ENCODE measurements at regions not wholly inside any gene's neighbourhood (a gene's known extent, or its start where the extent isn't known, plus 50 kb on each side); places are given as distances from the start of the nearest gene placed in this dataset.

- TF ChIP-seq, protein P1, sequence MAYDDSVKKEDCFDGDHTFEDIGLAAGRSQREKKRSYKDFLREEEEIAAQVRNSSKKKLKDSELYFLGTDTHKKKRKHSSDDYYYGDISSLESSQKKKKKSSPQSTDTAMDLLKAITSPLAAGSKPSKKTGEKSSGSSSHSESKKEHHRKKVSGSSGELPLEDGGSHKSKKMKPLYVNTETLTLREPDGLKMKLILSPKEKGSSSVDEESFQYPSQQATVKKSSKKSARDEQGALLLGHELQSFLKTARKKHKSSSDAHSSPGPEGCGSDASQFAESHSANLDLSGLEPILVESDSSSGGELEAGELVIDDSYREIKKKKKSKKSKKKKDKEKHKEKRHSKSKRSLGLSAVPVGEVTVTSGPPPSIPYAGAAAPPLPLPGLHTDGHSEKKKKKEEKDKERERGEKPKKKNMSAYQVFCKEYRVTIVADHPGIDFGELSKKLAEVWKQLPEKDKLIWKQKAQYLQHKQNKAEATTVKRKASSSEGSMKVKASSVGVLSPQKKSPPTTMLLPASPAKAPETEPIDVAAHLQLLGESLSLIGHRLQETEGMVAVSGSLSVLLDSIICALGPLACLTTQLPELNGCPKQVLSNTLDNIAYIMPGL (CRISPR knock-in tag; IDR thresholded peaks at IDR 0.05), result no peak
- TF ChIP-seq, protein P2, sequence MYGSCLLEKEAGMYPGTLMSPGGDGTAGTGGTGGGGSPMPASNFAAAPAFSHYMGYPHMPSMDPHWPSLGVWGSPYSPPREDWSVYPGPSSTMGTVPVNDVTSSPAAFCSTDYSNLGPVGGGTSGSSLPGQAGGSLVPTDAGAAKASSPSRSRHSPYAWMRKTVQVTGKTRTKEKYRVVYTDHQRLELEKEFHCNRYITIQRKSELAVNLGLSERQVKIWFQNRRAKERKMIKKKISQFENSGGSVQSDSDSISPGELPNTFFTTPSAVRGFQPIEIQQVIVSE (CRISPR knock-in tag; IDR thresholded peaks at IDR 0.05; ENCODE audit: borderline replicate concordance), result no peak
- TF ChIP-seq NR3C1 (CRISPR knock-in tag; conservative IDR thresholded peaks at IDR 0.05; ENCODE audit: low read depth) (no peak), AFF4 (CRISPR knock-in tag; IDR thresholded peaks at IDR 0.05; ENCODE audit: borderline replicate concordance) (no peak), ZMAT4 (CRISPR knock-in tag; IDR thresholded peaks at IDR 0.05) (no peak), GABPB1 (CRISPR knock-in tag; IDR thresholded peaks at IDR 0.05) (no peak), CBFB (CRISPR knock-in tag; IDR thresholded peaks at IDR 0.05; ENCODE audit: low read depth) (no peak), SMAD3 (CRISPR knock-in tag; IDR thresholded peaks at IDR 0.05; ENCODE audit: borderline replicate concordance) (no peak), NR1H2 (CRISPR knock-in tag; IDR thresholded peaks at IDR 0.05) (no peak), ZNF263 (CRISPR knock-in tag; IDR thresholded peaks at IDR 0.05; ENCODE audit: low read depth) (no peak), USF1 (CRISPR knock-in tag; IDR thresholded peaks at IDR 0.05) (no peak)
- TF ChIP-seq, protein P3, sequence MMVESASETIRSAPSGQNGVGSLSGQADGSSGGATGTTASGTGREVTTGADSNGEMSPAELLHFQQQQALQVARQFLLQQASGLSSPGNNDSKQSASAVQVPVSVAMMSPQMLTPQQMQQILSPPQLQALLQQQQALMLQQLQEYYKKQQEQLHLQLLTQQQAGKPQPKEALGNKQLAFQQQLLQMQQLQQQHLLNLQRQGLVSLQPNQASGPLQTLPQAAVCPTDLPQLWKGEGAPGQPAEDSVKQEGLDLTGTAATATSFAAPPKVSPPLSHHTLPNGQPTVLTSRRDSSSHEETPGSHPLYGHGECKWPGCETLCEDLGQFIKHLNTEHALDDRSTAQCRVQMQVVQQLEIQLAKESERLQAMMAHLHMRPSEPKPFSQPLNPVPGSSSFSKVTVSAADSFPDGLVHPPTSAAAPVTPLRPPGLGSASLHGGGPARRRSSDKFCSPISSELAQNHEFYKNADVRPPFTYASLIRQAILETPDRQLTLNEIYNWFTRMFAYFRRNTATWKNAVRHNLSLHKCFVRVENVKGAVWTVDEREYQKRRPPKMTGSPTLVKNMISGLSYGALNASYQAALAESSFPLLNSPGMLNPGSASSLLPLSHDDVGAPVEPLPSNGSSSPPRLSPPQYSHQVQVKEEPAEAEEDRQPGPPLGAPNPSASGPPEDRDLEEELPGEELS (CRISPR knock-in tag; IDR thresholded peaks at IDR 0.05), result no peak
- Mint-ChIP-seq H3K36me3 (peaks cover 2% of the 10 kb centered on the region; the same call in 1 of the 2 replicates), H3K4me1 (peaks cover 23% of the 10 kb centered on the region), H3K27me3 (ENCODE audit: low read depth) (no peaks in the 10 kb centered on the region; the same call in 1 of the 2 replicates), H3K4me3 (no peak overlapping the region), H3K9me3 (peaks cover 16% of the 10 kb centered on the region), H3K27ac (no peak overlapping the region)
- no peak for DNase-seq (ENCODE audit: low spot score)
- ATAC-seq, result no peak
- ChIA-PET CTCF (no interaction called here), POLR2A (no interaction called here)
Measured at GRCh38 chr10:33086100-33086499, 128.1 kb upstream of the ITGB1 start.

DNA sequence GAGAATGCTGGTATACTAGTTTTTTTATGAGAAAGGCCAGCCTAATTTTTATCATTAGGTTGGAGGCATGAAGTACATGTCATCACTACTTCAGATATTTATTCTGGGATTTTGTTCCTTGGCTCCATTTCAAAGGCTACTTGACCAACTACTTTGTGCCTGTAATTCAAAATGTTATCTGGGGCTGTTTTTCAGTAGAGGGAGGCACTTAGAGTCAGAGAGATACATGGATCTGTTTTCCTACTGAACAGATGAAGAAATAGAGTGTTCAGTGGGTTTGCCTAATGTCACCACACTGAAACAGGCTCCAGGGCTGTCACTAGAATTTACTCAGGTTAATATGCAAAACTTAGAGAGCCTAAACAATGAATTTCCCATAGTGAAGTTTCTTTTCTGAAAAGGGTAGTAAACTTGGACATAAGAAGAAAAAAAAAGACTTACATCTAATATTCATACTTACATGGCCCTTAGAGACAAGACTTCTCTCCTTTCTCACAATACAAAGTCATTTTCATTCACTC, 127.3 kb upstream of the ITGB1 start:
- Mint-ChIP-seq H3K4me3 (no peak overlapping the region), H3K27me3 (ENCODE audit: low read depth) (no peaks in the 10 kb centered on the region; the same call in 1 of the 2 replicates), H3K9me3 (peaks cover 22% of the 10 kb centered on the region), H3K27ac (no peak overlapping the region), H3K36me3 (peaks cover 2% of the 10 kb centered on the region; the same call in 1 of the 2 replicates), H3K4me1 (peaks cover 23% of the 10 kb centered on the region)
- ChIA-PET POLR2A (interaction anchor here (0.6 kb wide), 1 partner anchor 40 kb away, joined by 4 read pairs; no protein-coding TSS in a partner anchor), CTCF (no interaction called here)
- ATAC-seq, result no peak
- DNase-seq (ENCODE audit: low spot score), result no peak
- TF ChIP-seq GRHL2 (CRISPR knock-in tag; IDR thresholded peaks at IDR 0.05; ENCODE audit: insufficient replicate concordance, severe bottlenecking) (no peak), TCF7 (CRISPR knock-in tag; IDR thresholded peaks at IDR 0.05; ENCODE audit: low read depth) (no peak), ELF4 (CRISPR knock-in tag; IDR thresholded peaks at IDR 0.05; ENCODE audit: low read depth) (no peak), NR1H2 (CRISPR knock-in tag; IDR thresholded peaks at IDR 0.05) (no peak), ETV6 (CRISPR knock-in tag; IDR thresholded peaks at IDR 0.05) (no peak), ZBTB21 (CRISPR knock-in tag; IDR thresholded peaks at IDR 0.05; ENCODE audit: borderline replicate concordance) (no peak), FOXP1 (CRISPR knock-in tag; IDR thresholded peaks at IDR 0.05; ENCODE audit: borderline replicate concordance) (no peak), SMAD3 (CRISPR knock-in tag; IDR thresholded peaks at IDR 0.05; ENCODE audit: borderline replicate concordance) (no peak), ARID4B (CRISPR knock-in tag; IDR thresholded peaks at IDR 0.05; ENCODE audit: borderline replicate concordance) (no peak)

Data from WTC11 (cell line).